Fibroblast of pulmonary artery (primary cell): ENCODE measurements at regions not wholly inside any gene's neighbourhood (a gene's known extent, or its start where the extent isn't known, plus 50 kb on each side); places are given as distances from the start of the nearest gene placed in this dataset.
A peak's percentile ranks its signal among the peaks of the same experiment; 100 is the strongest.

Source experiments
- DNase-seq: peaks from one replicate; pipeline ENCODE4 v3.0.0-alpha.2; 2010; ENCODE audit warnings: low read depth
- H3K4me3 ChIP-seq: replicated peaks from 2 replicates; pipeline ENCODE4 v1.5.1; 2011; ENCODE audit warnings: low read depth, mild to moderate bottlenecking, control low read depth, low read length, moderate library complexity
- CTCF ChIP-seq: IDR thresholded peaks from 2 replicates; pipeline ENCODE4 v1.5.1; 2011; ENCODE audit warnings: mild to moderate bottlenecking, control low read depth, low read length, inconsistent platforms; ENCODE audit errors: missing control alignments

GRCh38 chr6:1202201-1202600 lies 109.7 kb upstream of the FOXQ1 start:
- no peak overlapping the region for H3K4me3 ChIP-seq
- DNase-seq = no peak
- no peak for TF ChIP-seq CTCF

- H3K4me3 ChIP-seq = no peak overlapping the region
- DNase-seq = no peak
- TF ChIP-seq CTCF = no peak
These were observed 110.2 kb upstream of the FOXQ1 start for GRCh38 chr6:1201547-1202200.

GRCh38 chr6:1200409-1201101 lies 111.3 kb upstream of the FOXQ1 start:
- no peak for DNase-seq
- no peak overlapping the region for H3K4me3 ChIP-seq
- no peak for TF ChIP-seq CTCF

GRCh38 chr6:1200081-1200408 lies 111.9 kb upstream of the FOXQ1 start:
- no peak for TF ChIP-seq CTCF
- no peak for DNase-seq
- no peak overlapping the region for H3K4me3 ChIP-seq

GRCh38 chr6:1197309-1197708 lies 114.6 kb upstream of the FOXQ1 start:
- H3K4me3 ChIP-seq = no peak overlapping the region
- DNase-seq = no peak
- no peak for TF ChIP-seq CTCF

GRCh38 chr6:1191141-1191630 lies 120.7 kb upstream of the FOXQ1 start:
- H3K4me3 ChIP-seq = no peak overlapping the region
- no peak for DNase-seq
- TF ChIP-seq CTCF = no peak

GRCh38 chr6:1190366-1190765 lies 121.5 kb upstream of the FOXQ1 start:
- H3K4me3 ChIP-seq = no peak overlapping the region
- DNase-seq = peak; percentile 24
- TF ChIP-seq CTCF = no peak
